HG02678 (cell line): ENCODE measurements at regions not wholly inside any gene's neighbourhood (a gene's known extent, or its start where the extent isn't known, plus 50 kb on each side); places are given as distances from the start of the nearest gene placed in this dataset.
"Not testable (repeated sequence)": the region's sequence is repeated elsewhere in the genome, so short reads cannot be mapped to it uniquely, and the experiment has no call there.

Experiments
- ATAC-seq: cut with Tn5 transposase; IDR thresholded peaks from one replicate; pipeline ENCODE4 v1.9.1; 2021; ENCODE audit warnings: mild to moderate bottlenecking, moderate library complexity; ENCODE audit not compliant: unreplicated experiment

DNA sequence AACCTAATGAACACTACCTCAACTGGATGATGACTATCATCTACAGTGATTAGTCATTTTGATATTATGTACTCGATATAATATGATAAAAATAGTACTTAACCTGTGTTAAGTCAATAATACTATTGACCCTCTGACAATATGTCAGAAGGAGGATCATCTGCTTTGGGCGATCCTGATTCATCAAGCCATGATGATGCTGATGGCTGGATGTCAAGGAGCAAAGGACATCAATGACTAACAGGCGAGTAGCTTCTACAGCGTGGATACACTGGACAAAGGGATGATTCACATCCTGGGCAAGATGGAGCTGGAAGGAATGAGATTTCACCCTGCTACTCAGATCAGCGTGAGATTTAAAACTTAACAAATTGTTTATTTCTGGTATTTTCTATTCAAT is 94.4 kb upstream of the SKAP2 start:
- no peak for ATAC-seq

DNA sequence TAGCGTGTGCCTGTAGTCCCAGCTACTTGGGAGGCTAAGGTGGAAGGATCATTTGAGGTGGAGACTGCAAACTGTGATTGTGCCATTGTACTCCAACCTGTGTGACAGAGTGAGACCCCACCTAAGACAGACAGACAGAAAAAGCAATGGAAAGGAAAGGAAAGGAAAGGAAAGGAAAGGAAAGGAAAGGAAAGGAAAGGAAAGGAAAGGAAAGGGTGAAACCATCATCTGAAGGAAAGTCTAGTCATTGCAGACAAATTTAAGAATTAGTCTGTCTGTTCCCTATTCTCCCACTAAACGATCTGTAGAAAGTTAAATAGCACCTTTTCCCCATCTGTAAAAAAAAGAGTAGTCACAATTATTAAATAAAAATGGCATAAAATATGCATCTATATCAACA is 91.1 kb upstream of the SKAP2 start:
- no peak for ATAC-seq

DNA sequence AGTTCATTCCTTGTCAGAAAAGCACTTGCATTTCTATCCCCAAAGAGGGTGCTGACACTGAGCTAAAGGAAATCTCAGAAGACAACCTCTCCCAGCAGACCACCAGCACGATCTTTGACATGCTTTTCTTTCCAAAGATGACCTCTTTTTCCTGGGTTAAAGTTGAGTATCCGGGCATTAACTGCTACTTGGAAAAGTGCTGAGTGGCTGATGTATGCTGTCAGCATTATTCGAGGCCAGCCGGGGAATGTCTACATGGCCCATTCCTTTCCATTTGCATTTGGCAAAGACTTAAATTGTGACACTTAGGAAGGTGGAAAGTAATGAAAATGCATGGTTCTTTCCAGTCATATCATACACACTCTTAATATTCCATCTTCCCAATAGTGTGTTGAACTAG is 90.6 kb upstream of the SKAP2 start:
- no peak for ATAC-seq

DNA sequence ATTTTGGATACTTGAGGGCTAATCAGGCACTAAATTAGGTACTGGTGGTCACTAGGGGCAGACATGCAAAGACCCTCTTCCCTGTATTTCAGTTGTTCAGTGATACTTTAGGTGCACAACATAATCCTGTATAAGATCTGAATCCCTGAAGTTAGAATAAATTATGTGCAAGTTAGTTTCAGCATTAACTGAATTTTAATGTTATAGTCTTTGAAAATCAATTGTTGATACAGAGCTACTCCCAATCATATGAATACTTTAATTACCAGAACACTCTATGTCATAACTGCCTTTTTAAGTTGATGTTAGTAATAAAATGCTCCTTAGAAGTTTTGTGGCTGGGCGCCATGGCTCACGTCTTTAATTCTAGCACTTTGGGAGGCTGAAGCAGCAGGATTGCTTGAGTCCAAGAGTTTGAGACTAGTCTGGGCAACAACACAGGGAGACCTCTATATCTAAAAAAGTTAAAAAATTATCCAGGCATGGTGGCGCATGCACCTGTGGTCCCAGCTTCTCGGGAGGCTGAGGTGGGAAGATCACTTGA is 87.1 kb upstream of the SKAP2 start:
- ATAC-seq = no peak

DNA sequence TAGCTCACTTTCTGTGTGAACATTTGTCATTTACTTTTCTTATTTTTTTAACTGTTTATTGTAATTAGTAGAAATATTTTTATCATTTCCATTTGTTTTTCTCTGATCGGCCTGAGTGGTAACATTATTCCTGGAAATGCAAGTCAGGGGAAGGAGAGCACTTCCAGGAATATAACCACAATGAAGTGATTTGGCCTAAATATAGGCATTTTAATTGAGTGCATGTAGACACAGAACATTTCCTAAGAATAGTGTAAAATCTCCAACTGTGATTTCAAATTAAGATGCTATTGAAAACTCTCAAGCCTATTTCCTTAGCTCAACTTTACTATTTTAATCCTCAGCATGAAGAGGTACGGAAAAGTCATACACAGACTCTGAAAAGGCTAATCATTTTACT is 86.5 kb upstream of the SKAP2 start:
- no peak for ATAC-seq

DNA sequence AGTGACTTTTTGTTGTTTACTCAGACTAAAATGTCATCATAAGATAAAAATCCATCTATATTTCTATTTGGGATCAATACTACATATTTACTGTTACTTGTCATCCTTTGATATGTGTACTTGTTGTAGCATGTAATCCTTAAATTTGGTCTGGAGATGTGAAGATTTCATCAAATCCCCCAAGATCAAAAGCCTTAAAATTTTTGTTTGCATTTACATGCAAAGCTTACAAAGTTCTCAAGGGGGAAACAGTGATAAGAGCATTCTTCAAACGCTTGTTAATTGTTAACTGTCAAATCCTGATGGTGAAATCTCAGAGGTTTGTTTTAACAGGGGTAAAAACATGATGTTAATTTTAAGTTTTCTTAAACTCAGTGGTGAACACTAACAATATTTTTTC is 84.9 kb upstream of the SKAP2 start:
- ATAC-seq = no peak

DNA sequence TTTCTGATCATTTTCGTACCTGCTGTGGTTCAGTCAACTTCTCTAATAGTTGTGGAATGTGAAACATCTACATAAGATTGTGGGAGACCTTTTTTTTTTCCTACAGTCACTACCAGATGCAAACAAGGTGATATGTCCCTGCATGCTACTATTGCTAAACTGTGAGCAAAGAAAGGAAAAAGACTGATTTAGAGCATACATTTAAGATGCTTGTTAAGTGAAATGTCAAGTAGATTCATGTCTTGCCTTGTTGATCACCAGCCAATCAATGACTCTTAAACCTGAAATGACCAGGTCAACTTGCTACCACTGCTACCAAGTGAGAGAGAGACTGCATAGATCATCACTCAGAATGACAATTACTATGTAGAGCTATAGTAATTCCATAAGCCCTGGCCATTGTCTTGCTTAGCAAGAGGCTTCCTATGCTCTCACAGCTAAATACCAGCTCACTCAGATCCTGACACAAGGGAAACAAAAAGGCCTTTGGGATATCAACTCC is 84.3 kb upstream of the SKAP2 start:
- no peak for ATAC-seq

DNA sequence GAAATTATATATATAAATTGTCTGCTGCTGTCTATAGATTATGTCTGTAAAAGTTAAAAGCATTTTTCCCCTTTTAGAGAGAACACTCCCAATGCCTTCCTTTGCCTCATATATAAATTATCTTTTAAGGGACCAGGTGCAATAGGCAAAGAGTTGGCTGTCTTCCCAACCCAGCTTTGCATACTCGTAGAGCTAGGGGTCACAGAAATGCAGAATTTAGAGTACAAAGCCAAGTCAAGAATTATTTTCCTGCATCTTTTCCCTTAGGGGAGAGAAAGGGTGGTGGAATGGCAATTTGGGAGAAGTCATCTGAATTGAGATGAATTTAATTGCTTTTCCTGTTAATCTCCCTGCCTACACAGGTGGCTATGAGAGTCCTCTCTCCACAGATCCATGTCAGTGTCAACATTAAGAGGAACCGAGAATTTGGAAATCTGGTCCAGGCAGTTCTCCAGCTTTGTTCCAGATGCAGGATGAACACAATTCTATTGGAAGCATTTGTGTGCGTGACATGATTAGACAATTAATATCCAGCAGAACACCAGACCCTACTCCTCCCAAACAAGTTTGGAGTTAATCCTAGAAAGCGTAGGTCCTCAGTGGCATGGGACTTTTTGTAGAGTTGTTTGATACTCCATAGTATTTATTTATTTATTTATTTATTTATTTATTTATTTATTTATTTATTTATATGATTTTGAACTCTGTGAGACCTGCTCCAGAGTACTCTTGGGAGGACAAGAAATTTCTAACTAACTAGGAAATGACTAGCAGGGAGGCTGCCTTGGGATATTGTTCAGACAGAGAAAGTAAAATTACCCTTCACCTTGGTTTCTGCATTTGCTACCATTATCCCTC is 80.3 kb upstream of the SKAP2 start:
- ATAC-seq = no peak

DNA sequence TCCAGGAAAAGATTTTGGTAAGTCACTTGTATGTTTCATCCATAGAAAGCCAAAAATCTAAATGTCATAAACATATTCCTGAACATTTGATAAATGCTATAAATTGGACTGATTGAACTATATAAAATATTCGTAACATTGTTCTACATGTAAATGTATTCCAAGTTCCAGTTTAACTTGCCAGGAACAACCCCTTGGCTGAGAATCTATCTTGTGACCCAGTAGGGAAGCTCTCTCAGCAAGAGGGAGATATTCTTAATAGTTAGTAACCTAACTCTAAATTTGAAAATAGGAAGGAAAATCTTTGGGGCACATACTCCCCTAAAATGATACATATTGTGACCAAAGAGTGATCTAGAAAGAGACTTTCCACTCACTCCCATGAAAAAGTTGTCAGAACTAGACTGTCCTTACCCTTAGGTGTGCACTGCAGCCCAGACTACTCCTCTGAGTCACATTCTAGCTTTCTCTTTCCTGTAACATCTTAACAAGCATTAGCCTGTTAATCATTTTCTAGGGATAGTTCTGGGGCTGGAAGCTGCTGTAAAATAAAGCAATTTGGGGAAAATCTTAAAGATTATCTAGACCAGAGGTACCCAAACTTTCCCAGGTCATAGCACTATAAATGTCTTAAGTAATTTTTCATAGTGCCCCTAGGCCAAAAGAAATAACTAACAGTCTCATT is 73.7 kb upstream of the SKAP2 start:
- ATAC-seq = no peak

DNA sequence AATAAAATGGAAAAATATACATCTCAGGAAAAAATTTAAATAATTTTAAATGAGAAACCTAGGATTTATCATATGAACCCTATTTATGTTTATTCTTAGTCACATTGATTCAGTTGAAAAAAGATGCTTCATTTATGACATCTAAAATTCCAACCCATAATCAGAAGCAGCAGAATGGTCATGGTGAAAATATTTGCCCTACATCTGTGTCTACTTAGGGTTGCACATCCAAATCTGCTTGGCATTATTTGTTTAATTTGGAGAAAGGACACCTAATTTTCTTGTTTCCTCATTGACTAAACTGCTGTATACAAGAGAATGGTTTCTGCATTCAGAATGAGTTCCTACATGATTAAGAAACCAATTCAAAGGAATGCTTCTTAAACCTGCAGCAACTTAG is 72.9 kb upstream of the SKAP2 start:
- ATAC-seq = no peak

DNA sequence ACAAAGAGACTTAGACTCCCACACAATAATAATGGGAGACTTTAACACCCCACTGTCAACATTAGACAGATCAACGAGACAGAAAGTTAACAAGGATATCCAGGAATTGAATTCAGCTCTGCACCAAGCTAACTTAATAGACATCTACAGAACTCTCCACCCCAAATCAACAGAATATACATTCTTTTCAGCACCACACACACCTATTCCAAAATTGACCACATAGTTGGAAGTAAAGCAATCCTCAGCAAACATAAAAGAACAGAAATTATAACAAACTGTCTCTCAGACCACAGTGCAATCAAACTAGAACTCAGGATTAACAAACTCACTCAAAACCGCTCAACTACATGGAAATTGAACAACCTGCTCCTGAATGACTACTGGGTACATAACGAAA is 68.2 kb upstream of the SKAP2 start:
- ATAC-seq = not testable (repeated sequence)

DNA sequence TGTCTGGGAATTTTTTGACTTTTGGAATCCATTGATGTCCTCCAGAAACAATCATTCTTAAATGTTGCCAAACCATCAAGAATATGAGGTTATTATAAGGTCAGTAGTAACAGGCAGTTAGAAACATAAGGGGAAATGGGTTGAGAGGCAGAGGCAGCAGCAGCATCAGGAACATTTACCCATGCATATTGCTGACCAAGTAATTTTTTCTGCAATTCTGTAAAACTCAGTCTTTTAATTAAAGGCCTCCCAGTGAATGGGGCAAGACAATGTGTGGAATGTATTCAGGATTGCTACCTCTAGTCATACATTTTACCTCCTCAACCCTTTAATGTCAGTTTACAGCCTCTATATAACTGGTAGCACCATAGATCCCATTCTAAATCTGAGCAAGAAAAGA is 66.5 kb upstream of the SKAP2 start:
- no peak for ATAC-seq

DNA sequence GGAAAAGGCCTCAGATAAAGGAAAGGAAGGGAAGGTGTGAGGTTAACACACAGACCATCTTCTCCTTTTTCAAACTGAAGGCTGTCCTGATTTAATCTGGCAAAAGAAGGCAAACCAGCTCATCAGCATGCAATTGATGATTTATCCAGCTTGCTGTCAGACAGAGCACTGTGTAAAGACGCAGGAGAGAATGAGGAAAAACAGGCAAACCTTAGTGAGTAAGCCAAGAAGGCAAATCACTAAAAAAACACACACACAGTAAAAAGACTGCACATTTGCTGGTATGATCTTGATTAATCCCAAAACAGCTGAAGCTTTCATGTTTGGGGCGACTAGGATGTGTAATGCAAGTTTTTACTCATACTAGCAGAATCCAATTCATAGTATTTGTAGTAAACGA is 65.8 kb upstream of the SKAP2 start:
- no peak for ATAC-seq

DNA sequence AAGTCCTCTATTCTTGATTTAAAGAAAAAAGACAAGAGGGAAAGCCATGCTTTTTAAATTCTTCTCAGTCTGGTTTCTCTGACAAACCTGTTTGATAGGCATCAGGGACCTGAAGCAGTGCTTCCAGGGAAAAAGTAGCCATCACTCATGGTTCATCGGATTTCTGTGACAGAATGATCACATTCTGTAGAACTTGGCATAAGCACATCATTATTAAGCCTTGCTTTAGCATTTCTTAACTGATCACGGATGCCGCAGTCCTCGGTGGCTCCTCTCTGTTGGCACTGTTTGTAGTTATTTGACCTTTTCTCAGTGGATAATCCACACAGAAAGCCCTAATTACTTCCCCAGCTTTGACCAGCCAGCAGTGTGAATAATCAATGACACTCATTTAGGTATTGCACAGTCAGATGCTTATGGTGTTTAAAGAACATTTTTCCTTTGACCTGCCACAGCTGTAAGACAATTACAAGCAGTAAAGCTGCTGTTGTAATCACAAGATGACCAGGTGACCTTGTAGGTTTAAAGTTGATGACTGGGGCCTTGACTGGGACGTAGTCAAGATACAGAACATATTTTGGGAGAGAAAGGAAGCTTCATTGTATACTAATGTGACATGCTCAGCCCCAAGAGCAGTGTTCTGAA is 64.4 kb upstream of the SKAP2 start:
- no peak for ATAC-seq

DNA sequence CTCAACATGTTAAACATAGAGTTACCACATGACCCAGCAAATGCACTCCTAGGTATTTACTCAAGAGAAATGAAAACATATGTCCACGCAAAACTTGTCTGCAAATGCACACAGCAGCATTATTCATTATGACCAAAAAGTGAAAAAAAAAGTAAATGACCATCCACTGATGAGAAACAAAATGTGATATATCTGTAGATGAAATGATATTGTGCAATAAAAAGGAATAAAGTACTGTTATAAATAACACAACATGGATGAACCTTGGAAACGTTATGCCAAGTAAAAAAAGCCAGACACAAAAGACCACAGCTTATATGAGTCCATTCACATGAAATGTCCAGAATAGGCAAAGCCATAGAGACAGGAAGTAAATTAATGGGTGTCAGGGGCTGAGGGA is 61.4 kb upstream of the SKAP2 start:
- ATAC-seq = no peak

DNA sequence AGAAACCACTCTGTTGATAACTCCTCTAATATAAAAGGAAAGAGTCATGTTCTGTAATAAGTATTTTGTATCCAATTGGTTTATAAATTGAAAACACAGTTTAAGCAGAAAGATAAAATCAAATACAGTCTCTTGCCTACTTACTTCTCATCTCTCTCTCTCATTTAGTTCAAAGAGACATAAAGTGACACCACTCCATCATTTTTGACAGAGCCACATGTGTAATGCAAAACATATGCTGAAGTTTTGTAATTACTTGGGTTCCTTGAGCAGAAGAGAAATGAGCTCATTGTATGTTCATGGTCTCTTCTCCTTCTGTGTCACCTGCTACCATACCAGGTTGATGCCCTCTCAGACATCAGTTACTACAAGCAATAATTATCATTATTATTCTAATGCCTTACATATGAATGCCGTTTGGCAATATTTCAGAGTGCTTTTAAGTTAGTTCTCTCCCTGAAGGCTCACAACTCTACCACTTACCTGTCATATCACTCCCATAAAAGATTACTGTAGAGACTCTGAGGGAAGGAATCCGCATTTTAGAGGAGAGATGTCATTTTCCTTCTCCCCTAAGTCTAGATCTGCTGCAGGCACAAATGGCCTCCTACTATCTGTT is 59.9 kb upstream of the SKAP2 start:
- no peak for ATAC-seq

DNA sequence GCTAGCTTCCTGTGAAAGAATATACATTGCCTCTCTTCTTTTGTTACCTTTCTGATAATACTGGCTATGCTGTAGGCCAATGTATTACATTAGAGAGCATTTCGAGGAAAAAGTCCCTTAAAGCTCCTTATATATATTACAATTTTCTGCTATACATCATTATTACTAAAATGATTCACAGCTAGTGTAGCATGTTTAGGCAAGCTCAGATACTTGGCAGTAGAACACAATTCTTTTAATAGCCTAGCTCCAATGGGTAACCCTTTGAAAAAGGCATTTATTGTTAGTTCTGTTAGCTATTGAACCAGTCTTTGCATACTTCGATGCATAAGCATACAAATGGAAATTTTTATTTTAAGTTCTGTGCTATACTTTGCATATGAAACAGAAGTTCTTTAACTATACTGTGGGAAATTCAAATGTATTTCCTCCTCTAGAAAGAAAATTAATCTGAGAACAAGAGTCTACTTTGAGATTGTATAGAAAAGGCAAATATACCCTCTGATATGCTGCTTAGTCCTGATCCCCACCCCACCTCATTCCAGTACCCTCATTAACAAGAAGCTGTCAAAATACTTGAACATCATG is 55.6 kb upstream of the SKAP2 start:
- ATAC-seq = no peak

DNA sequence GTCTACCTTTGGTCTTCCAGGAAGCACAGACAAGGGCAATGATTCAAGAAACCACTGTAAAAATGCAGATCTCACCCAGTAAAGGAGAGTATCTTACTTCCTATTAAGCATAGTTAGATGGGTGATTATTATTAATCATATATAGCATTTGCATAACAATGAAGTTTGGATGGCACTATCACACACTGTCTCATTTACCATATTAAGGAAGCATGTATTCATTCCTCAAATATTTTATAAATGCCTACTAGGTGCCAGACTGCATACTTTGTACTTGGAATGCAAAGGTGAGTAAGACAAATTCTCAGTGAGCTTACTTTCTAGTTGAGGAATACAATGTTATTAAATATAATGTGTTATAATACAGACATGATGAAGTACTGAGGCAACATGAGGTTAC is 53.9 kb upstream of the SKAP2 start:
- ATAC-seq = no peak

DNA sequence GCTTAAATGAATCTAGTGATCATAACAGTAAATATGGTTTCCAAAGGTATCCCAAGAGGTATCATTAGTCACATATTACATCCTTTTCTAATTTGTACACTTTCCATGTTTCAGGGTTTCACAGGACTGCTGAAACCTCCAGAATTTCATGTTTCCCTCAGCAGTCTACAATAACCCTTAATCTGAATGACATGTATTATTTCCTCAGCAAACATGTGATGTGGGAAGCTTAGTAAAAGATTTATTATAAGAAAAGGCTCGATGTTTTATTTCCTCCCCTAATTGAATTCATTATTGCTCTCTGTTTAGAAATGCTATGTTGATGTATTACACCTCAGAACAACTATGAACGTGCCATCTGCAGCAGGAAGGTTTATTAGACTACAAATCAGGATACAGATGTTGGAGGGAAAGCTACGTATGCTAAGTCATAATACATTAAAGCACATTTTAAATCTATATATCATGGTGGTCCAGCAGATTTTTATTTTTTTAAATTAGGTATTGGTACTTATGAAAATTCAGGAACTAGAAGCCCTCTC is 52.5 kb upstream of the SKAP2 start:
- no peak for ATAC-seq

DNA sequence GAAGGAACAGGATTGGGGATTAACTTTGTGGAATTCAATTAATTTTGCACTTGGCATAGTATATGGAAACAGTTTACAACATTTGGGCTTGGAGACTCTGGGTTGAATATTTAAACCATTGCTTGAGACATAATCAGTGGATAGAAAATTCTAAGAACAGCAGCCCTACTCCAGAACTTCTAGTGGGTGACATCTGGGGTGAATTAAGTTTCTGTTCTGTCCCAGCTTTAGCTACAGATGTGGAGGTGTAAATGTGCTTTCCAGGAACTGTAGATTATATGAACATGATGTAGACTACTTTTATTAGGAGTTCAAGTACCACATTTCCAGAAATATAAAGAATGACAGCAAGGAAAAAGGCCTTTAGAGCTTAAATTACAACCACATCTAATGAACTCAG is 51.9 kb upstream of the SKAP2 start:
- ATAC-seq = no peak
